ENCODE measurements at regions not wholly inside any gene's neighbourhood (a gene's known extent, or its start where the extent isn't known, plus 50 kb on each side); places are given as distances from the start of the nearest gene placed in this dataset.

DNA sequence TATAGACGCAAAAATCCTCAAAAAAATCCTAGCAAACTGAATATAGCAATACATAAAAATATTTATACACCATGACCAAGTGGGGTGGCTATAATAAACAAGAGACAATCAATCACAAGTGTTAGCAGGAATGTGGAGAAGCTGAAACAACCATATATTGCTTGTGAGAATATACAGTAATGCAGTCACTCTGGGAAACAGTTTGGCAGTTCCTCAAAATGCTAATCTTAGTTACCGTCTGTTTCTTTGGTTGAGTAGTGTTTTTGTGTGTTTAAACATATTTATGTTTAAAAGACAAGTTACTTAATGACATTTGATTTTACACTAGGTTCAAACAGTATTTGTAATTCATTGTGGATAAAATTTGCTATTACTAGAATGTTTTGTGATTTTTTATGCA is 792.0 kb downstream of the LTN1 start:
- H3K27ac ChIP-seq (ENCODE audit: extremely low read depth, low read depth, low read length), result no peak overlapping the region
- H3K9me3 ChIP-seq (replicated peaks; ENCODE audit: control insufficient read depth, insufficient read depth, low read depth, low read length), result no peaks in the 10 kb centered on the region; the same call in 1 of the 2 replicates
- H4K20me1 ChIP-seq (replicated peaks; ENCODE audit: control insufficient read depth, insufficient read depth, low read length), result no peaks in the 10 kb centered on the region
- no peak overlapping the region for H2AFZ ChIP-seq (ENCODE audit: low read depth, low read length)
- H3K4me3 ChIP-seq, result no peak overlapping the region
- in situ Hi-C loops (cut with MboI) (no loop called here), intact Hi-C loops (cut with micrococcal nuclease) (no loop called here)
- no peak overlapping the region for H3K9ac ChIP-seq (ENCODE audit: insufficient read depth in 1 of 2, low read depth in 2 of 2, low read length in 2 of 2)
- H3K36me3 ChIP-seq (ENCODE audit: control insufficient read depth, insufficient read depth, low read length), result no peaks in the 10 kb centered on the region
- ChIA-PET POLR2A (no interaction called here), CTCF (ENCODE audit: low intra/inter-chr PET ratio) (no interaction called here)
- H3K79me2 ChIP-seq (ENCODE audit: control insufficient read depth, insufficient read depth, low read length), result no peaks in the 10 kb centered on the region
- TF ChIP-seq HDAC1 (IDR thresholded peaks at IDR 0.05) (no peak), SNAPC5 (CRISPR knock-in tag; IDR thresholded peaks at IDR 0.05) (no peak), KLF13 (tag; IDR thresholded peaks at IDR 0.05; ENCODE audit: borderline replicate concordance, low read depth) (no peak), ELF4 (CRISPR knock-in tag; IDR thresholded peaks at IDR 0.05) (no peak), UBTF (IDR thresholded peaks at IDR 0.05; ENCODE audit: borderline replicate concordance in 1 of 2, low read depth in 2 of 2, low read length in 2 of 2) (no peak)
- DNase-seq (ENCODE audit: extremely low read depth in 1 of 4, low spot score in 3 of 4) (no peak), FAIRE-seq (no peak), ATAC-seq (no peak)
- no peaks in the 10 kb centered on the region for H3K9me1 ChIP-seq (ENCODE audit: control insufficient read depth, insufficient read depth, low read length)
- no peaks in the 10 kb centered on the region for H3K27me3 ChIP-seq (ENCODE audit: control insufficient read depth in 2 of 2, insufficient read depth in 2 of 2, low read length in 2 of 2)
- WGBS (ENCODE audit: insufficient coverage, low coverage, missing lambda C conversion rate), result 0% methylated on average over 2 of the region's 2 CpGs
- H3K4me2 ChIP-seq (ENCODE audit: insufficient read depth, low read length), result no peak overlapping the region
- H3K4me1 ChIP-seq (replicated peaks in 1 of 2; ENCODE audit: control insufficient read depth in 2 of 2, insufficient read depth in 2 of 2, low read length in 2 of 2), result no peaks in the 10 kb centered on the region
- BruUV-seq (replicated peaks), result no TSS peak
